CD4-positive, alpha-beta memory T cell (primary cell): ENCODE measurements at regions not wholly inside any gene's neighbourhood (a gene's known extent, or its start where the extent isn't known, plus 50 kb on each side); places are given as distances from the start of the nearest gene placed in this dataset.
"Not testable (repeated sequence)": the region's sequence is repeated elsewhere in the genome, so short reads cannot be mapped to it uniquely, and the experiment has no call there.

Experiments used
- CTCF ChIA-PET: fragments of 350-600 bp; sonication (Branson Sonifier 250); formaldehyde crosslinking; loops from one replicate; lab custom pipeline; 2021; ENCODE audit warnings: inconsistent platforms; ENCODE audit not compliant: partially characterized antibody; lab: Charles Lee
- POLR2A ChIA-PET: fragments of 350-600 bp; sonication (Branson Sonifier 250); formaldehyde crosslinking; loops from one replicate; lab custom pipeline; 2021; ENCODE audit not compliant: partially characterized antibody; lab: Charles Lee
- DNase-seq, 5 donors: peaks; one replicate each; pipeline versions ENCODE4 v3.0.0 to v3.0.0-alpha.2; 2020 to 2022; ENCODE audit warnings: mixed read lengths in 1 of 5
- H3K27ac ChIP-seq: one replicate; pipeline ENCODE4 v1.7.0; 2013; ENCODE audit warnings: low read depth, low read length
- H3K27me3 ChIP-seq: 2 replicates; pipeline ENCODE4 v1.7.0; 2013; ENCODE audit warnings: mild to moderate bottlenecking, low read length, moderate library complexity; ENCODE audit not compliant: insufficient read depth
- H3K36me3 ChIP-seq: 2 replicates; pipeline ENCODE4 v1.7.0; 2013; ENCODE audit warnings: mild to moderate bottlenecking, low read length, moderate library complexity; ENCODE audit not compliant: insufficient read depth
- H3K4me1 ChIP-seq: 2 replicates; pipeline ENCODE4 v1.7.0; 2013; ENCODE audit warnings: mild to moderate bottlenecking, low read length, moderate library complexity; ENCODE audit not compliant: insufficient read depth
- H3K4me3 ChIP-seq, 2 donors: one replicate each; pipeline ENCODE4 v1.7.0; 2013; ENCODE audit warnings: low read length in 2 of 2, mild to moderate bottlenecking in 1 of 2
- H3K9me3 ChIP-seq, 2 donors: one replicate each; pipeline ENCODE4 v1.7.0; 2013; ENCODE audit warnings: low read length in 2 of 2, control low read depth in 1 of 2; ENCODE audit not compliant: control insufficient read depth in 1 of 2
- H3K27ac Mint-ChIP-seq, 7 donors: one replicate each; pipeline ENCODE4 v1.8.0; 2020 to 2021; ENCODE audit warnings: mixed read lengths in 7 of 7, mild to moderate bottlenecking in 6 of 7, inconsistent platforms in 3 of 7, moderate library complexity in 3 of 7
- H3K27me3 Mint-ChIP-seq, 2 donors: one replicate each; pipeline ENCODE4 v1.8.0; 2020 to 2021; ENCODE audit warnings: mixed read lengths in 2 of 2
- H3K36me3 Mint-ChIP-seq, 2 donors: one replicate each; pipeline ENCODE4 v1.8.0; 2020 to 2021; ENCODE audit warnings: mixed read lengths in 2 of 2, inconsistent platforms in 1 of 2, mild to moderate bottlenecking in 1 of 2
- H3K4me1 Mint-ChIP-seq, 4 donors: one replicate each; pipeline ENCODE4 v1.8.0; 2020 to 2021; ENCODE audit warnings: mixed read lengths in 4 of 4, mild to moderate bottlenecking in 1 of 4
- H3K4me3 Mint-ChIP-seq, 8 donors: one replicate each; pipeline ENCODE4 v1.8.0; 2020 to 2021; ENCODE audit warnings: mixed read lengths in 8 of 8, mild to moderate bottlenecking in 7 of 8, moderate library complexity in 6 of 8, inconsistent platforms in 3 of 8
- H3K9me3 Mint-ChIP-seq, 8 donors: one replicate each; pipeline ENCODE4 v1.8.0; 2020 to 2021; ENCODE audit warnings: mixed read lengths in 8 of 8, mild to moderate bottlenecking in 5 of 8, inconsistent platforms in 3 of 8, moderate library complexity in 1 of 8
- intact Hi-C: fragments of 100-400 bp; cut with micrococcal nuclease; formaldehyde crosslinking; loops from one replicate; pipeline ENCODE4 v1.15.1; 2023

DNA sequence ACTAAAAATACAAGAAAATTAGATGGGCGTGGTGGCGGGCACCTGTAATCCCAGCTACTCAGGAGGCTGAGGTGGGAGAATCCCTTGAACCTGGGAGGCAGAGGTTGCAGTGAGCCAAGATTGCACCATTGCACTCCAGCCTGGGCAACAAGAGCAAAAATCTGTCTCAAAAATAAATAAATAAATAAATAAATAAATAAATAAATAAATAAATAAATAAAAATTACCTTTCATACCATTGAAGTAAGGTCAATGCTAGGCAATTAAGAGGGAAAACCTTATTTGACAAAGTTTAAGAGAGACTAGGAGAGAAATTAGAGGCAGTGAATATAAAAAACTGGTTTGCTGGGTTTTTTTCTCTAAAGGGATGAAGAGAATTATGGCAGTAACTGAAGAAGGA lies 781.1 kb upstream of the GBE1 start:
- H3K27me3 Mint-ChIP-seq, H3K27ac Mint-ChIP-seq, H3K36me3 ChIP-seq, DNase-seq, CTCF ChIA-PET, H3K27me3 ChIP-seq, H3K4me3 ChIP-seq, intact Hi-C loops, H3K4me1 Mint-ChIP-seq, H3K4me3 Mint-ChIP-seq, H3K27ac ChIP-seq, H3K36me3 Mint-ChIP-seq, H3K9me3 ChIP-seq, POLR2A ChIA-PET, H3K4me1 ChIP-seq: not testable (repeated sequence)
- H3K9me3 Mint-ChIP-seq = peaks cover 0 to 11% (median 4%) of the 10 kb centered on the region in 8 donors

DNA sequence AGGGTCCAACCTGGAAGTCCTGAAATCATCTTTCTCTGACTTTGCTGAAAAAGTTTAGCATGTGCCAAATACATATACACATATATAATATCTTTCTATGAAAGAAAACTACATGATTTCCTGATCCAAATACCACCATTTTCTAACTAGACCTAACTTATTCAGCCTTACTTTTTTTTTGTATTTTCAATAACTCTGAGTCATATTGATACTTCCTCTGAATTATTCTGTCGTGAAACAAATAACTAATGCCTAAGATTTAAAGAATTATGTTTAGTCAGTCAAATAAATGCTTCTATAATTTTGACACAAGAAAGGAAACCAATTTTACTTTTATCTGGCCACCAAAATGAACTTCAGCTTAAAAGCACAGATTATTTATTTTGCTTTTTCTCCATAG lies 760.2 kb upstream of the GBE1 start:
- Mint-ChIP-seq H3K9me3 (peaks cover 0 to 13% (median 5%) of the 10 kb centered on the region in 8 donors), H3K4me1 (no peaks in the 10 kb centered on the region), H3K27me3 (no peaks in the 10 kb centered on the region), H3K4me3 (no peak overlapping the region), H3K36me3 (no peaks in the 10 kb centered on the region), H3K27ac (no peak overlapping the region)
- no peak overlapping the region for H3K4me3 ChIP-seq
- intact Hi-C loops = no loop called here
- H3K4me1 ChIP-seq = no peaks in the 10 kb centered on the region
- H3K27me3 ChIP-seq = no peaks in the 10 kb centered on the region
- no peaks in the 10 kb centered on the region for H3K9me3 ChIP-seq
- ChIA-PET CTCF (no interaction called here), POLR2A (no interaction called here)
- H3K36me3 ChIP-seq = no peaks in the 10 kb centered on the region
- DNase-seq = no peak
- H3K27ac ChIP-seq = no peak overlapping the region

DNA sequence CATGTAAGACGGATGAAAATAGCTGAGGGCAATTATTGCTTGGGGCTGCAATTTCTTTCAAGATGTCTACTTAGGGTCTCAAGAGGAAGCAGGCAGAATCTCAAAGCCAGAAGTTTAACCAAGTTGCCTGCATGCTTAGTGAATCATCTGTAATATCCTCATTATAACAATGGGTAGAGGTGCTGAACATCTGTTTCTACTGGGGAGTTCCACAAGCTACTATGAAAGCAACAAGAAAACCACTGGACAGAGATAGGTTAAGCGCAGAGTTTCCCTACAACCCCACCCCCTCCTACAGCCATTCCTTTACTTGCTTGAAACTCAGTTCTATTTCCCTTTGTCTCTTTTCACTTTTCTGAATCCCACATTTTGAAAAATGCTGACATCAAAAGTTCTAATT lies 759.4 kb upstream of the GBE1 start:
- H3K27ac Mint-ChIP-seq = no peak overlapping the region
- H3K36me3 Mint-ChIP-seq = no peaks in the 10 kb centered on the region
- H3K27me3 ChIP-seq = no peaks in the 10 kb centered on the region
- H3K27ac ChIP-seq = no peak overlapping the region
- no peak overlapping the region for H3K4me3 ChIP-seq
- ChIA-PET POLR2A (no interaction called here), CTCF (no interaction called here)
- no peaks in the 10 kb centered on the region for H3K27me3 Mint-ChIP-seq
- H3K9me3 Mint-ChIP-seq = peaks cover 0 to 18% (median 5%) of the 10 kb centered on the region in 8 donors
- H3K9me3 ChIP-seq = no peaks in the 10 kb centered on the region
- no peaks in the 10 kb centered on the region for H3K4me1 ChIP-seq
- no peak overlapping the region for H3K4me3 Mint-ChIP-seq
- DNase-seq = no peak
- intact Hi-C loops = no loop called here
- no peaks in the 10 kb centered on the region for H3K4me1 Mint-ChIP-seq
- no peaks in the 10 kb centered on the region for H3K36me3 ChIP-seq

DNA sequence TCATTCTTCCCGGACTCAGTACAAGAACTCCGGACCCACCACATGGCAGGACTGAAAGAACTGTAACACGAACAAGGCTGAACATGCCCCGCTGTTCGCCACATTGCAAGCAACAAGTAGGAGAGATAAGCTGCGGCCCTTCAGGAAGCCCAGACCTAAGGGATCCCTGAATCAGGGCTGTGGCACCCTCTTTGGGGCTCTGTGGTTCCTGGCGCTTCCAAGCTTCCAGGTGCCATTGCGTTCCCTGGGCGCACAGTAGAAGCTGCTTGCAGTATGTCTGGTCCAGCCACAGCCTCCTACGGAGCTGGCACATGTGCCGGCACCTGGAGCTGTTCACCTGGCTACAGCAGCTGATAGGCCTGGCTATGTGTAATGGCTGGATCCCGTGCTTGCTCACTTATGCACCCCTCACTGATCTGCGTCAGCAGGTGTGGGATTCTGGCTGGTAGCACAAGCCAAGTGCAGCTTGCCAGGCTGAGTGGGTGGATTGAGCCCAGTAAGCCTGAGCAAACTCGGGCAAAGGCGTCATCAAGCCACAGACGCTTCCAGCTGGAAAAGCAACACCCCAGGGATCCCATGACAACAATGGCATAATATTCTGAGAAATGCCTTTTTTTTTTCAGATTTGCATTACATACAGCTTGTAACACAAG lies 748.6 kb upstream of the GBE1 start:
- intact Hi-C loops = no loop called here
- Mint-ChIP-seq H3K27ac (no peak overlapping the region), H3K9me3 (peaks cover 0 to 9% (median 5%) of the 10 kb centered on the region in 8 donors), H3K36me3 (no peaks in the 10 kb centered on the region), H3K4me1 (no peaks in the 10 kb centered on the region), H3K4me3 (no peak overlapping the region), H3K27me3 (no peaks in the 10 kb centered on the region)
- Histone ChIP-seq H3K4me1 (no peaks in the 10 kb centered on the region), H3K36me3 (no peaks in the 10 kb centered on the region), H3K4me3 (no peak overlapping the region), H3K27me3 (no peaks in the 10 kb centered on the region), H3K27ac (no peak overlapping the region), H3K9me3 (no peaks in the 10 kb centered on the region)
- ChIA-PET POLR2A (no interaction called here), CTCF (no interaction called here)
- DNase-seq = no peak

DNA sequence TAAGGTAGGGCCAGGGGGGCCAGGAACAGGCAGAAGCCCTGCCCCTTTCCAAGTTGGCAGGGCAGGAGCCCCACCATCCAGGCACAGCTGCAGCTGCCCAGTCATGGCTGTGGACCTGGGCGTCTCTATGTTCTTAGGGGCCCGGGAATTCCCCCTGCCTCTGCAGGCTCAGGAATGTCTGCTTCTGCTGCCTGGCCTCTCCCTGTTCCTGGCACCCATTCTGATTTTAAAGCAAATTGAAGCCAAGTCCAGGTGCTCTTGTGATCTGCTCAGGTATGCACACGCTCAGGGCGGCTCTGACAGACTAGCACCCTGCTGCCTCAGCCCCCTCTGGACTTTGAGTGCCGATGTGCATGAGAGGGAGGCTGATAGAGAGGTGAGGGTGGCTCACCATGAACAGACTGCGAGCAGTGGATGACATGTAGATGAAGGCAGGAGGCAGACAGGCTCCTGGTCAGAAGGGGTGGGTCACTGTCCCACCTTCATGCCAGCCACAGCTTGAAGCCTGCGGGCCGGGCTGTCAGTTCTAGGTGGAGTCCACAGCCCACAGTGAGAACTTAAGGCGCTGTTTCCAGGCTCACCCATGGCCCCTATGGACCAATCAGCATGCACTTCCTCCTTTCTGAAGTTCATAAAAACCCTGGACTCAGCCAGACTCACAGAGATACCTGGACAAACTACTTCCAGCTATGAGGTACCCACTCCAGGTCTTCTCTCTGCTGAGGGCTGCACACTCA lies 747.8 kb upstream of the GBE1 start:
- Mint-ChIP-seq H3K9me3 (peaks cover 0 to 9% (median 5%) of the 10 kb centered on the region in 8 donors), H3K27me3 (no peaks in the 10 kb centered on the region), H3K36me3 (no peaks in the 10 kb centered on the region), H3K4me1 (no peaks in the 10 kb centered on the region), H3K27ac (no peak overlapping the region), H3K4me3 (no peak overlapping the region)
- Histone ChIP-seq H3K9me3 (no peaks in the 10 kb centered on the region), H3K36me3 (no peaks in the 10 kb centered on the region), H3K4me1 (no peaks in the 10 kb centered on the region), H3K4me3 (no peak overlapping the region), H3K27ac (no peak overlapping the region), H3K27me3 (no peaks in the 10 kb centered on the region)
- DNase-seq = no peak
- ChIA-PET POLR2A (no interaction called here), CTCF (no interaction called here)
- intact Hi-C loops = no loop called here

DNA sequence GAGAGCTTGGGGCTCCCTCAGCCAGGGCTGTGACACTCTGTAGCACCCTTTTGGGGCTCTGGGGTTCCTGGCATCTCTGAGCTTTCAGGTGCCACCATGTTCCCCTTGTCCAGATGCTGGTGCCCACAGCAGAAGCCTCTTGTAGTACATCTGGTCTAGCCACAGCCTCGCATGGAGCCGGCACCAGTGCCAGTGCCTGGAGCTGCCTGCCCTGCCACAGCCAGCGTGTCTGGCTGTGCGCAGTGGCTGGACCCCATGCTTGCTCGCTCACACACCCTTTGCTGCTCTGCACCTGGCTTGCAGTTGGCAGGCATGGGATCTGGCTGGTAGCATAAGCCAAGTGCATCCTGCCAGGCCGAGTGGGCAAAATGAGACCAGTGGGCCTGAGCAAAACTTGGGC lies 744.8 kb upstream of the GBE1 start:
- CTCF ChIA-PET = no interaction called here
- POLR2A ChIA-PET = no interaction called here
- H3K36me3 ChIP-seq = no peaks in the 10 kb centered on the region
- Mint-ChIP-seq H3K9me3 (peaks cover 0 to 8% (median 4%) of the 10 kb centered on the region in 8 donors), H3K4me1 (no peaks in the 10 kb centered on the region), H3K27me3 (no peaks in the 10 kb centered on the region), H3K36me3 (no peaks in the 10 kb centered on the region), H3K27ac (no peak overlapping the region), H3K4me3 (no peak overlapping the region)
- intact Hi-C loops = no loop called here
- DNase-seq = no peak
- H3K4me1 ChIP-seq = no peaks in the 10 kb centered on the region
- no peak overlapping the region for H3K27ac ChIP-seq
- H3K9me3 ChIP-seq = no peaks in the 10 kb centered on the region
- no peak overlapping the region for H3K4me3 ChIP-seq
- H3K27me3 ChIP-seq = no peaks in the 10 kb centered on the region

DNA sequence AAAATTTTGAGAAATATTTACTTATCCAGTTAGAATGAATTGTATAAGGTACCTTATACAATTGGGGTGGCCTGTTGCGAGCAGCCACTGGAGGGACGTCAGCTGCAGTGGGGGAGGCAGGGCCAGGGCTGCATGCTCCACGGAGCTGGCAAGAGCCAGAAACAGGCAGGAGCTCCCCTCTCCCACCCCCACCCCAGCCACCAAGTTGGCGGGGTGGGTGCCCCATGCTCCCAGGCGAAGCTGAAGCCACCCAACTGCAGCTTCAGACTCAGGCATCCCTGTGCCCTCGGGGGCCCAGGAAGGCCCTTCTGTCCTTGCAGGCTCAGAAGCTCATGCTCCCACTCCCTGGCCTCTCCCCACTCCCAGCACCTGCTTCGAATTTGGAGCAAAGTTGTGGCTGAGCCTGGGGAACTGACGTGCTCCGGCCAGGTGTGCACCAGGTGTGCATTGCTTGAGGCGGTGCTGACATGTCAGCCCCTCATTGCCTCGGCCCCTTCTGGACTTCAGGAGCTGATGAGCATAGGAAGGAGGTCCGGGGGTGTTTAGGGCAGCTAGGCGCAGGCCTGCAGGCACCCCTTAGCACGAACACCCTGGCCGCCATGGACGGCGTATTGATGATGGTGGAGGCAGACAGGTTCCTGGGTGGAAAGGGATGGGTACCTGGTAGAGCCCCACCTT lies 743.8 kb upstream of the GBE1 start:
- Histone ChIP-seq H3K27me3 (no peaks in the 10 kb centered on the region), H3K27ac (no peak overlapping the region), H3K4me1 (no peaks in the 10 kb centered on the region), H3K9me3 (no peaks in the 10 kb centered on the region), H3K36me3 (no peaks in the 10 kb centered on the region), H3K4me3 (no peak overlapping the region)
- no peak overlapping the region for H3K4me3 Mint-ChIP-seq
- peaks cover 0 to 8% (median 4%) of the 10 kb centered on the region in 8 donors for H3K9me3 Mint-ChIP-seq
- no peak for DNase-seq
- intact Hi-C loops = no loop called here
- CTCF ChIA-PET = no interaction called here
- H3K4me1 Mint-ChIP-seq = no peaks in the 10 kb centered on the region
- no peaks in the 10 kb centered on the region for H3K36me3 Mint-ChIP-seq
- no peak overlapping the region for H3K27ac Mint-ChIP-seq
- POLR2A ChIA-PET = no interaction called here
- no peaks in the 10 kb centered on the region for H3K27me3 Mint-ChIP-seq
